GM23338 (cell line): ENCODE measurements at regions not wholly inside any gene's neighbourhood (a gene's known extent, or its start where the extent isn't known, plus 50 kb on each side); places are given as distances from the start of the nearest gene placed in this dataset.

Experiments used
- ATAC-seq: fragments of 200-7000 bp; cut with Tn5 transposase; 3 replicates; pipeline ENCODE4 v1.9.1; 2020
- DNase-seq: peaks from one replicate; pipeline ENCODE4 v3.0.0-alpha.2; 2015; ENCODE audit warnings: low spot score
- H2AFZ ChIP-seq: fragments of 200-600 bp; sonication (generic); 2 replicates; pipeline ENCODE4 v1.8.0; 2016; ENCODE audit warnings: antibody characterized with exemption, mild to moderate bottlenecking, moderate library complexity
- H3F3A ChIP-seq: fragments of 200-600 bp; sonication (generic); replicated peaks from 2 replicates; pipeline ENCODE4 v1.8.0; 2017; ENCODE audit warnings: antibody characterized with exemption, mixed run types, low read depth
- H3K27ac ChIP-seq: fragments of 200-600 bp; sonication (generic); 2 replicates; pipeline ENCODE4 v1.6.1; 2016; ENCODE audit warnings: low read depth
- H3K27me3 ChIP-seq: fragments of 200-600 bp; sonication (generic); 2 replicates; pipeline ENCODE4 v1.8.0; 2016; ENCODE audit warnings: mild to moderate bottlenecking, mixed run types, moderate library complexity; ENCODE audit not compliant: insufficient read depth
- H3K36me3 ChIP-seq: fragments of 200-600 bp; sonication (generic); 2 replicates; pipeline ENCODE4 v1.8.0; 2016; ENCODE audit warnings: mild to moderate bottlenecking; ENCODE audit not compliant: insufficient read depth
- H3K4me1 ChIP-seq: fragments of 200-600 bp; sonication (generic); 2 replicates; pipeline ENCODE4 v1.8.0; 2016; ENCODE audit warnings: mild to moderate bottlenecking, moderate library complexity; ENCODE audit not compliant: insufficient read depth
- H3K4me2 ChIP-seq: fragments of 200-600 bp; sonication (generic); 2 replicates; pipeline ENCODE4 v1.7.1; 2017; ENCODE audit warnings: mixed run types
- H3K4me3 ChIP-seq: fragments of 200-600 bp; sonication (generic); 2 replicates; pipeline ENCODE4 v1.6.1; 2016; ENCODE audit warnings: mixed run types
- H3K79me2 ChIP-seq: fragments of 200-600 bp; sonication (generic); replicated peaks from 2 replicates; pipeline ENCODE4 v1.8.0; 2017; ENCODE audit warnings: mild to moderate bottlenecking; ENCODE audit not compliant: insufficient read depth
- H3K9me2 ChIP-seq: fragments of 200-600 bp; sonication (generic); 2 replicates; pipeline ENCODE4 v1.8.0; 2017; ENCODE audit not compliant: insufficient read depth
- H4K20me1 ChIP-seq: fragments of 200-600 bp; sonication (generic); replicated peaks from 2 replicates; pipeline ENCODE4 v1.8.0; 2017; ENCODE audit warnings: mild to moderate bottlenecking; ENCODE audit not compliant: insufficient read depth
- H3K27ac Mint-ChIP-seq: 2 replicates; pipeline ENCODE4 v1.8.0; 2020; ENCODE audit warnings: inconsistent platforms, mild to moderate bottlenecking, moderate library complexity, mixed read lengths
- H3K27me3 Mint-ChIP-seq: 3 replicates; pipeline ENCODE4 v1.8.0; 2022; ENCODE audit warnings: low read depth, mild to moderate bottlenecking, moderate library complexity, mixed read lengths, inconsistent platforms; ENCODE audit not compliant: insufficient read depth, poor library complexity
- H3K36me3 Mint-ChIP-seq: 3 replicates; pipeline ENCODE4 v1.8.0; 2021; ENCODE audit warnings: low read depth, mild to moderate bottlenecking, inconsistent platforms, moderate library complexity, mixed read lengths
- H3K4me1 Mint-ChIP-seq: 3 replicates; pipeline ENCODE4 v1.8.0; 2020; ENCODE audit warnings: mild to moderate bottlenecking, inconsistent platforms, mixed read lengths
- H3K4me3 Mint-ChIP-seq: 3 replicates; pipeline ENCODE4 v1.8.0; 2021; ENCODE audit warnings: moderate library complexity, mild to moderate bottlenecking, inconsistent platforms, mixed read lengths
- H3K9me3 Mint-ChIP-seq: 3 replicates; pipeline ENCODE4 v1.8.0; 2020; ENCODE audit warnings: moderate library complexity, mild to moderate bottlenecking, inconsistent platforms, mixed read lengths
- EZH2phosphoT487 ChIP-seq: fragments of 200-600 bp; sonication (generic); IDR thresholded peaks from one replicate; pipeline ENCODE4 v1.8.1; 2018; ENCODE audit warnings: antibody characterized with exemption; ENCODE audit not compliant: unreplicated experiment
- JUNB ChIP-seq: IDR thresholded peaks from one replicate; pipeline ENCODE4 v1.6.1; 2016; ENCODE audit warnings: antibody characterized with exemption; ENCODE audit not compliant: unreplicated experiment
- NANOG ChIP-seq: IDR thresholded peaks from 2 replicates; pipeline ENCODE4 v1.6.1; 2016; ENCODE audit warnings: antibody characterized with exemption, borderline replicate concordance
- ZNF331 ChIP-seq: fragments of 250-450 bp; sonication (Bioruptor Pico); IDR thresholded peaks from 2 replicates; pipeline ENCODE4 v1.5.0; 2020; ENCODE audit warnings: low read depth, mild to moderate bottlenecking, moderate library complexity
- TF ChIP-seq, protein P1 (sequence below): IDR thresholded peaks from 2 replicates; pipeline ENCODE4 v1.6.1; 2016; ENCODE audit warnings: antibody characterized with exemption
- TF ChIP-seq, protein P2 (sequence below): fragments of 250-450 bp; sonication (Bioruptor Pico); IDR thresholded peaks from 2 replicates; pipeline ENCODE4 v1.5.0; 2020; ENCODE audit warnings: mild to moderate bottlenecking, moderate library complexity
- TF ChIP-seq, protein P3 (sequence below), 2 experiments: fragments of 200-600 bp in 1 of 2; sonication (generic) in 1 of 2; conservative IDR thresholded peaks; 2 replicates each; pipeline versions ENCODE4 v1.5.1 to v1.6.1; 2016 to 2017; ENCODE audit warnings: antibody characterized with exemption in 2 of 2, low read depth in 2 of 2, mild to moderate bottlenecking in 2 of 2, moderate library complexity in 1 of 2

DNA sequence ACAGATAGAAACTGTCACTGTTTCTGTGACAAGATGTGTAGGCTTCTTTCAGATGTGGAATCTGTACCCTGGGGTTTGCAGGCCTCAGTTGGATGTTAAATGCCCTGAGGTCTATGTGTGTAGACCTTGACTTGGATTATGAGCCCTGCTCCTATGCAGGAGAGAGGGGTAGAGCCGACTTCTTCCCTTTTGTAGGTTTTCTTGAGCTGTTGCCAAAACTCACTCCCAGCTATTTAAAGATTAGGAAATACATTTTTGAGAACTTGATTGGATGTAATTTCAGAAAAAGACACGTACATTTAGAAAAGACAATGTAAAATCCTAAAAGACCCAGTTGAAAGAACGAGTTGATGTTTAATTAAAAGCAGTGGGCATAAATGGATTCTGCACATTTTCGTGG, 374.8 kb downstream of the SLC4A3 start:
- Histone ChIP-seq H3K27ac (no peak overlapping the region), H3K4me2 (no peak overlapping the region)
- no peak overlapping the region for H3K27ac Mint-ChIP-seq

DNA sequence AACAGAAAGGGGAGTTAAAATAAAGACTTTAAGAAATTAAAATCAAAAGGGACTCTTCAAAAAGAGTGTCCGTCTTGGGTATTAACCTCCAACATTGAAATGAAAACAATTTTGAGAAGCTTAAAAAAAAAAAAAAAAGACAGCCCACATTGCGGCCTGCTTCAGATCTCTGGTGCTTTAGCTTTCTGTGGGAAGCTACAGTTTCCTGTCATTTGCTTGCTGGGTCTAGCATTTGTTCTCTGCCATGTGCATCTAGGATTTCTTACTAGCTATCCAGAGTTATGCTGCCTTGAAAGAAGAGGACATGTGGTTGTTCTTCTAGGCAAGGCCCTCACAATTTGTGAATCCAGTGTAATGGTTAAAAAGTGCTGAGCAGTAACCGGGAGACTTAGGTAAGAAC, 375.3 kb downstream of the SLC4A3 start:
- Histone ChIP-seq H3K4me1 (peaks cover 3% of the 10 kb centered on the region; the same call in 1 of the 2 replicates), H3K27me3 (no peaks in the 10 kb centered on the region), H4K20me1 (no peaks in the 10 kb centered on the region), H3K79me2 (no peaks in the 10 kb centered on the region), H3K9me2 (0 out of 2 replicates have a peak, but pooled peaks cover 4% of the 10 kb centered on the region), H3K4me3 (no peak overlapping the region), H3F3A (0 out of 2 replicates have a peak, but pooled peaks cover 3% of the 10 kb centered on the region), H3K27ac (no peak overlapping the region), H2AFZ (no peak overlapping the region), H3K36me3 (no peaks in the 10 kb centered on the region), H3K4me2 (no peak overlapping the region)
- no peak for ATAC-seq
- Mint-ChIP-seq H3K27me3 (no peaks in the 10 kb centered on the region), H3K36me3 (no peaks in the 10 kb centered on the region), H3K9me3 (no peaks in the 10 kb centered on the region; the same call in 2 of the 3 replicates), H3K4me1 (peaks cover 3% of the 10 kb centered on the region; the same call in 2 of the 3 replicates), H3K27ac (no peak overlapping the region), H3K4me3 (no peak overlapping the region)
- DNase-seq: no peak
- TF ChIP-seq, protein P1, sequence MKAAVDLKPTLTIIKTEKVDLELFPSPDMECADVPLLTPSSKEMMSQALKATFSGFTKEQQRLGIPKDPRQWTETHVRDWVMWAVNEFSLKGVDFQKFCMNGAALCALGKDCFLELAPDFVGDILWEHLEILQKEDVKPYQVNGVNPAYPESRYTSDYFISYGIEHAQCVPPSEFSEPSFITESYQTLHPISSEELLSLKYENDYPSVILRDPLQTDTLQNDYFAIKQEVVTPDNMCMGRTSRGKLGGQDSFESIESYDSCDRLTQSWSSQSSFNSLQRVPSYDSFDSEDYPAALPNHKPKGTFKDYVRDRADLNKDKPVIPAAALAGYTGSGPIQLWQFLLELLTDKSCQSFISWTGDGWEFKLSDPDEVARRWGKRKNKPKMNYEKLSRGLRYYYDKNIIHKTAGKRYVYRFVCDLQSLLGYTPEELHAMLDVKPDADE: no peak
- no peak for TF ChIP-seq JUNB

More for the DNA sequence above, 374.8 kb downstream of the SLC4A3 start:
- Histone ChIP-seq H2AFZ (peak overlapping the region; percentile 47; the same call in 1 of the 2 replicates), H3F3A (0 out of 2 replicates have a peak, but pooled peaks cover 3% of the 10 kb centered on the region), H3K36me3 (no peaks in the 10 kb centered on the region), H3K4me1 (peaks cover 3% of the 10 kb centered on the region; the same call in 1 of the 2 replicates), H3K9me2 (0 out of 2 replicates have a peak, but pooled peaks cover 4% of the 10 kb centered on the region), H4K20me1 (no peaks in the 10 kb centered on the region), H3K79me2 (no peaks in the 10 kb centered on the region), H3K4me3 (no peak overlapping the region), H3K27me3 (no peaks in the 10 kb centered on the region)
- ATAC-seq (no peak), DNase-seq (no peak)
- Mint-ChIP-seq H3K4me3 (no peak overlapping the region), H3K27me3 (no peaks in the 10 kb centered on the region), H3K36me3 (no peaks in the 10 kb centered on the region), H3K4me1 (peaks cover 6% of the 10 kb centered on the region; the same call in 2 of the 3 replicates), H3K9me3 (no peaks in the 10 kb centered on the region; the same call in 2 of the 3 replicates)
- TF ChIP-seq NANOG: no peak
- no peak for TF ChIP-seq ZNF331 (CRISPR knock-in tag)
- TF ChIP-seq JUNB: no peak

DNA sequence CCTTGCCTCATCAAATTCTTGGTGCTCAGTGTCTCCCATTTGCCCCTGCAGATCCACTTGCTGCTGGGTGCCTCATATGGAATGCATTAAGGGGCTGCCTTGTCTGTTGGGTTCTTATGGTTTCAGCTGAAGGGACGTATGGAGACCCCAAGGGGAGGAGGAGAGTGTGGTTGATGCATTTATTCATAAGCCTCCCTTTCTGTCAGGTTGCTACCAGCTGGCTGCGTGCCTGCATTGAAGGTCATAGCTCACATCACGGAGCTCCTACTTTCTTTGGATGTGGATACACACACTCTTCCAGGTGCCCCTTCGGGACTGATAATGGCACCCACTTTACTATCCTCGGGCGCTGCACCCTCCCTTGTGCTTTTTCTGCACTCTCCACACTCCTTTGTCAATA, 377.9 kb downstream of the SLC4A3 start:
- no peaks in the 10 kb centered on the region for H3F3A ChIP-seq
- no peak overlapping the region for H3K27ac ChIP-seq
- no peak overlapping the region for H3K4me3 ChIP-seq
- 0 out of 2 replicates have a peak, but pooled peaks cover 7% of the 10 kb centered on the region for H3K9me2 ChIP-seq
- H2AFZ ChIP-seq: no peak overlapping the region
- ATAC-seq (no peak), DNase-seq (no peak)
- H3K27me3 Mint-ChIP-seq: no peaks in the 10 kb centered on the region
- H4K20me1 ChIP-seq: no peaks in the 10 kb centered on the region
- no peak overlapping the region for H3K4me2 ChIP-seq
- no peak overlapping the region for H3K4me3 Mint-ChIP-seq
- H3K4me1 Mint-ChIP-seq: no peaks in the 10 kb centered on the region
- H3K27ac Mint-ChIP-seq: no peak overlapping the region
- H3K9me3 Mint-ChIP-seq: no peaks in the 10 kb centered on the region; the same call in 2 of the 3 replicates
- no peaks in the 10 kb centered on the region for H3K4me1 ChIP-seq
- no peaks in the 10 kb centered on the region for H3K27me3 ChIP-seq
- no peaks in the 10 kb centered on the region for H3K36me3 Mint-ChIP-seq
- H3K79me2 ChIP-seq: no peaks in the 10 kb centered on the region
- no peaks in the 10 kb centered on the region for H3K36me3 ChIP-seq
- TF ChIP-seq, protein P2, sequence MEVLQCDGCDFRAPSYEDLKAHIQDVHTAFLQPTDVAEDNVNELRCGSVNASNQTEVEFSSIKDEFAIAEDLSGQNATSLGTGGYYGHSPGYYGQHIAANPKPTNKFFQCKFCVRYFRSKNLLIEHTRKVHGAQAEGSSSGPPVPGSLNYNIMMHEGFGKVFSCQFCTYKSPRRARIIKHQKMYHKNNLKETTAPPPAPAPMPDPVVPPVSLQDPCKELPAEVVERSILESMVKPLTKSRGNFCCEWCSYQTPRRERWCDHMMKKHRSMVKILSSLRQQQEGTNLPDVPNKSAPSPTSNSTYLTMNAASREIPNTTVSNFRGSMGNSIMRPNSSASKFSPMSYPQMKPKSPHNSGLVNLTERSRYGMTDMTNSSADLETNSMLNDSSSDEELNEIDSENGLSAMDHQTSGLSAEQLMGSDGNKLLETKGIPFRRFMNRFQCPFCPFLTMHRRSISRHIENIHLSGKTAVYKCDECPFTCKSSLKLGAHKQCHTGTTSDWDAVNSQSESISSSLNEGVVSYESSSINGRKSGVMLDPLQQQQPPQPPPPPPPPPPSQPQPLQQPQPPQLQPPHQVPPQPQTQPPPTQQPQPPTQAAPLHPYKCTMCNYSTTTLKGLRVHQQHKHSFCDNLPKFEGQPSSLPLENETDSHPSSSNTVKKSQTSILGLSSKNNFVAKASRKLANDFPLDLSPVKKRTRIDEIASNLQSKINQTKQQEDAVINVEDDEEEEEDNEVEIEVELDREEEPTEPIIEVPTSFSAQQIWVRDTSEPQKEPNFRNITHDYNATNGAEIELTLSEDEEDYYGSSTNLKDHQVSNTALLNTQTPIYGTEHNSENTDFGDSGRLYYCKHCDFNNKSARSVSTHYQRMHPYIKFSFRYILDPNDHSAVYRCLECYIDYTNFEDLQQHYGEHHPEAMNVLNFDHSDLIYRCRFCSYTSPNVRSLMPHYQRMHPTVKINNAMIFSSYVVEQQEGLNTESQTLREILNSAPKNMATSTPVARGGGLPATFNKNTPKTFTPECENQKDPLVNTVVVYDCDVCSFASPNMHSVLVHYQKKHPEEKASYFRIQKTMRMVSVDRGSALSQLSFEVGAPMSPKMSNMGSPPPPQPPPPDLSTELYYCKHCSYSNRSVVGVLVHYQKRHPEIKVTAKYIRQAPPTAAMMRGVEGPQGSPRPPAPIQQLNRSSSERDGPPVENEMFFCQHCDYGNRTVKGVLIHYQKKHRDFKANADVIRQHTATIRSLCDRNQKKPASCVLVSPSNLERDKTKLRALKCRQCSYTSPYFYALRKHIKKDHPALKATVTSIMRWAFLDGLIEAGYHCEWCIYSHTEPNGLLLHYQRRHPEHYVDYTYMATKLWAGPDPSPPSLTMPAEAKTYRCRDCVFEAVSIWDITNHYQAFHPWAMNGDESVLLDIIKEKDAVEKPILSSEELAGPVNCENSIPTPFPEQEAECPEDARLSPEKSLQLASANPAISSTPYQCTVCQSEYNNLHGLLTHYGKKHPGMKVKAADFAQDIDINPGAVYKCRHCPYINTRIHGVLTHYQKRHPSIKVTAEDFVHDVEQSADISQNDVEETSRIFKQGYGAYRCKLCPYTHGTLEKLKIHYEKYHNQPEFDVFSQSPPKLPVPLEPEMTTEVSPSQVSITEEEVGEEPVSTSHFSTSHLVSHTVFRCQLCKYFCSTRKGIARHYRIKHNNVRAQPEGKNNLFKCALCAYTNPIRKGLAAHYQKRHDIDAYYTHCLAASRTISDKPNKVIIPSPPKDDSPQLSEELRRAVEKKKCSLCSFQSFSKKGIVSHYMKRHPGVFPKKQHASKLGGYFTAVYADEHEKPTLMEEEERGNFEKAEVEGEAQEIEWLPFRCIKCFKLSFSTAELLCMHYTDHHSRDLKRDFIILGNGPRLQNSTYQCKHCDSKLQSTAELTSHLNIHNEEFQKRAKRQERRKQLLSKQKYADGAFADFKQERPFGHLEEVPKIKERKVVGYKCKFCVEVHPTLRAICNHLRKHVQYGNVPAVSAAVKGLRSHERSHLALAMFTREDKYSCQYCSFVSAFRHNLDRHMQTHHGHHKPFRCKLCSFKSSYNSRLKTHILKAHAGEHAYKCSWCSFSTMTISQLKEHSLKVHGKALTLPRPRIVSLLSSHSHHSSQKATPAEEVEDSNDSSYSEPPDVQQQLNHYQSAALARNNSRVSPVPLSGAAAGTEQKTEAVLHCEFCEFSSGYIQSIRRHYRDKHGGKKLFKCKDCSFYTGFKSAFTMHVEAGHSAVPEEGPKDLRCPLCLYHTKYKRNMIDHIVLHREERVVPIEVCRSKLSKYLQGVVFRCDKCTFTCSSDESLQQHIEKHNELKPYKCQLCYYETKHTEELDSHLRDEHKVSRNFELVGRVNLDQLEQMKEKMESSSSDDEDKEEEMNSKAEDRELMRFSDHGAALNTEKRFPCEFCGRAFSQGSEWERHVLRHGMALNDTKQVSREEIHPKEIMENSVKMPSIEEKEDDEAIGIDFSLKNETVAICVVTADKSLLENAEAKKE (CRISPR knock-in tag): no peak
- no peak for TF ChIP-seq EZH2phosphoT487
- TF ChIP-seq ZNF331 (CRISPR knock-in tag): no peak
- TF ChIP-seq, protein P3, sequence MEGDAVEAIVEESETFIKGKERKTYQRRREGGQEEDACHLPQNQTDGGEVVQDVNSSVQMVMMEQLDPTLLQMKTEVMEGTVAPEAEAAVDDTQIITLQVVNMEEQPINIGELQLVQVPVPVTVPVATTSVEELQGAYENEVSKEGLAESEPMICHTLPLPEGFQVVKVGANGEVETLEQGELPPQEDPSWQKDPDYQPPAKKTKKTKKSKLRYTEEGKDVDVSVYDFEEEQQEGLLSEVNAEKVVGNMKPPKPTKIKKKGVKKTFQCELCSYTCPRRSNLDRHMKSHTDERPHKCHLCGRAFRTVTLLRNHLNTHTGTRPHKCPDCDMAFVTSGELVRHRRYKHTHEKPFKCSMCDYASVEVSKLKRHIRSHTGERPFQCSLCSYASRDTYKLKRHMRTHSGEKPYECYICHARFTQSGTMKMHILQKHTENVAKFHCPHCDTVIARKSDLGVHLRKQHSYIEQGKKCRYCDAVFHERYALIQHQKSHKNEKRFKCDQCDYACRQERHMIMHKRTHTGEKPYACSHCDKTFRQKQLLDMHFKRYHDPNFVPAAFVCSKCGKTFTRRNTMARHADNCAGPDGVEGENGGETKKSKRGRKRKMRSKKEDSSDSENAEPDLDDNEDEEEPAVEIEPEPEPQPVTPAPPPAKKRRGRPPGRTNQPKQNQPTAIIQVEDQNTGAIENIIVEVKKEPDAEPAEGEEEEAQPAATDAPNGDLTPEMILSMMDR (conservative IDR thresholded peaks at IDR 0.05; ENCODE audit: low read depth in 2 of 2): no peak
